Femur (tissue), 1 donor: ENCODE measurements at regions not wholly inside any gene's neighbourhood (a gene's known extent, or its start where the extent isn't known, plus 50 kb on each side); places are given as distances from the start of the nearest gene placed in this dataset.

Experiments used
- DNase-seq: peaks from one replicate; pipeline ENCODE4 v3.0.0-alpha.2; 2017

DNA sequence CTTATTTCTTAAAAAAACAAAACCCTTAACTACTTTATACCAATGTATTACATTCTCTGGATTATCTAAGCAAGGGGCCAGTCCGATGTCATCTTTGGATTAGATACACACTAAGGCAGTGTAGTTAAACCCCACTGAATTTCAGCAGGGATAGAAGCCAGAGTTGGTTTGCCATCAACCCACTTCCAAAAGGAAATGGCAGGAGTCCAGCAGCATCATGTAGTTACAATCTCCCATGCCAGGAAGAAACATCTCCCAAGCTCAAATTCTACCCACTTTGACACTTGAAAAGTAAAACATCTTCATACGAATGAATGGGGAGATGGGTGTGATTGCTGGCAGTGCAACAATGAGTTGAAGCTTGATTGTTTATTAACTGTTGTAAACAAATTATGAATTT, 203.5 kb upstream of the PLXNC1 start:
- no peak for DNase-seq

DNA sequence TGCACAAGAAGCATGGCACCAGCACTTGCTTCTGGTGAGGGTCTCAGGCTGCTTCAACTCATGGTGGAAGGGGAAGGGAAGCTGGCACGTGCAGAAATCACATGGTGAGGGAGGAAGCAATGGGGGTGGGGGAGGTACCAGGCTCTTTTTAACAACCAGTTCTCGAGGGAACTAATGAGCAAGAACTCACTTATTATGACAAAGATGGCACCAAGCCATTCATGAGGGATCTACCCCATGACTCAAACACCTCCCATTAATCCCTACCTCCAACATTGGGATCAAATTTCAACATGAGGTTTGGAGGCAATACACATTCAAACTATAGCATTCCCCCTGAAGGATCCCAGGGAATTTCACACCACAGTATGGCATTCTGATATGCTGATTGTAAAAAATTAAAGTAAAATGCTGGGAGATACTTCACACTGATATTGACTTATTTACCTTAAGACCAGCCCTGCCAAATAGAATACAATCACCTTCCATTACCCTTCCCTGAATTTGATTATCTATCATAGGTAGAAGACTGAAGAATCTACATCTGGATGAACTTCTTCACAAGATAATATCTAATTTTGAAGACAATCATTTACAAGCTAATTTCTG, 201.7 kb upstream of the PLXNC1 start:
- no peak for DNase-seq

DNA sequence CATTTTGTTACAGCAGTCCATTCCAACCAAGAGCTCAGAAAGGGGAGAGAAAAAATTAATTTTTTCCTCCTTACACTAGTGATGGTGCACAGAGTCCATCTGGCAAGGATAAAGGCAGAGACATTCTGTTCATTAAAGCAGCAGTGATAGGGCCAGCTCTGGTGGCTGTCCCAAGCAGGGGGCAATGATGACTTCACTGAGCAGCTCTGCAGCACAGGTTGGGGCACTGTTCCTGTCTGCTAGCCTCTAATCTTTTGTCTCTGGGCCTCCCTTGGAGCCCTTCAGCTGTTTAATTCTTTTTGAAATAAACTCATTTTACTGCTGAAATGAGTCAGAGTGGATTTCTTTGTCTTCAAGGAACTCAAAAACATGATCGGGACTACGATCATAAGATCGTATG, 200.9 kb upstream of the PLXNC1 start:
- no peak for DNase-seq

DNA sequence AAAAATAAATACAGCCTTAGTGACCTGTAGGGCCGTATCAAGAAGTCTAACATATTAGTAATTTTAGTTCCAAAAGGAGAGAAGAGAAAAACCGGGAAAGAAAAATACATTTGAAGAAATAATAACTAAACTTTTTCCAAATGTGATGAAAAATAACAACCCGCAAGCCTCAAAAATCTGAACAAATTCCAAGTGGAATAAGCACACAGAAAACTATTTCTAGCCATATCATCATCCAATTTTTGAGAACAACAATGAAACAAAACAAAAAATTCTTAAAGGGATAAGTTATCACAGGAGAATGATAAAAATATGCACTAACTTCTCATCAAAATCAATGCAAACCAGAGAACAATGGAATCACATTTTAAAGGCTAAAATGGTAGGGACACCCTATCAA, 198.1 kb upstream of the PLXNC1 start:
- DNase-seq = no peak

DNA sequence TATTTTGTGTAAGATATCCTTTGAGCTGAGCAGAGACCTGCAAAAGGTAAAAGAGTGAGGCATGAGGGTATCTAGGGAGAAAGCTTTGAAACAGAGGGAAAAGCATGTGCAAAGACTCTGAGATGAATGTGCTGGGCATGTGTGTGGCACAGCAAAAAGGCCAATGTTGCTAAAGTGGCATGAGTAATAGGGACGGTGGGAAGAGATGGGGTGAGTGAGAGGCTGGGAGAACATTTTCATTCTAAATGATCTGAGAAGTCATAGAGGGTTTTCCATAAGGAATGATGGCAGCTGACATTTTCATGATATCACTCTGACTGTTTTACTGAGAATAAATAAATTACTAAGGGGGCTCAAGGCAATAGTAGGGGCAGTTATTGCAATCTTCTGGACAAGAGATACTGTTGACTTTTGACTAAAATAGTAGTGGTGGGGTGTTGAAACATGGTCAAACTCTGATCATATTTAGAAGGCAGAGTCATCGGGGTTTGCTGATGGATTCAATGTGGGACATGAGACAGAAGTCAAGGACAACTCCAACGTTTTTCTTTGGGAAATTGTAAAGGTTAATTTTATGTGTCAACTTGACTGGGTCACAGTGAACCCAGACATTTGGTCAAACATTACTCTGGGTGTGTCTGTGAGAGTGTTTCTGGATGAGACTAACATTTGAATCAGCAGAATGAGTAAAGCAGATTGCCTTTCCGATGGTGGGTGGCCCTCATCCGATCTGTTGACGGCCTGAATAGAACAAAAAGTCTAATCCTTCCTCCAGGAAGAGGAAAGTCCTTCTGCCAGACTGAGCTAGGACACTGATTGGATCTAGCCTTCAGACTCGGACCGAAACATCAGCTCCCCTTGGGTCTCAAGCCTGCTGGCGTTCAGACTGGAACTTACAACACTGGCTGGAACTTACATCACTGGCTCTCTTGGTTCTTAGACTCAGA, 193.9 kb upstream of the PLXNC1 start:
- peak; percentile 43 for DNase-seq

DNA sequence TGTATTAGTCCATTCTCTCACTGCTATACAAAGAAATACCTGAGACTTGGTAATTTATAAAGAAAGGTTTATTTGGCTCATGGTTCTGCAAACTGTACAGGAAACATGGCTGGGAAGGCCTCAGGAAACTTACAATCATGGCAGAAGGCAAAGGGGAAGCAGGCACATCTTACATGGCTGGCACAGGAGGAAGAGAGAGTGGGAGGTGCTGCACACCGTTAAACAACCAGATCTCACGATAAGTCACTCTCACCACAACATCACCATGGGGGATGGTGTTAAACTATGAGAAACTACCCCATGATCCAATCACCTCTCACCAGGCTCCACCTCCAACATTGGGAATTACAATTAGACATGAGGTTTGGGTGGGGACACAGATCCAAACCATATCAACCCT, 191.8 kb upstream of the PLXNC1 start:
- no peak for DNase-seq

DNA sequence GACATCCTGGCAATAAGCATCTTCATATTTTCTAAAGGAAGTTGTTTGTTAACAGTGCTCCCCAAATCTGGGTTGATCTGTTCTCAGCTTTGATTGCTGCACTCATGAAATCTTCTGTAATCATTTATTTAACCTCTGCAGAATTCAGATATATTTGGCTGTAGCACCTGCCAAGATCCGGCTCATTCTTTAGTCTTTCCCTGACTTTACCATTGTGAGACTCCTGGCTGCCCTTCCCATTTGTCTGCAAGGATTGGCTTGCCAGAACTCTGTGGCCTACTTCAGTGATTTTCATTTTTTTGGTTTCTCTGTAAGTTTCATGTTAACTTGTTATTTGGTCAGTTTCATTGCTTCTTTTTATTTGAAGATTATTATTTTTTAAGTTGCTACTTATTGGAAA, 191.2 kb upstream of the PLXNC1 start:
- DNase-seq = peak; percentile 40

DNA sequence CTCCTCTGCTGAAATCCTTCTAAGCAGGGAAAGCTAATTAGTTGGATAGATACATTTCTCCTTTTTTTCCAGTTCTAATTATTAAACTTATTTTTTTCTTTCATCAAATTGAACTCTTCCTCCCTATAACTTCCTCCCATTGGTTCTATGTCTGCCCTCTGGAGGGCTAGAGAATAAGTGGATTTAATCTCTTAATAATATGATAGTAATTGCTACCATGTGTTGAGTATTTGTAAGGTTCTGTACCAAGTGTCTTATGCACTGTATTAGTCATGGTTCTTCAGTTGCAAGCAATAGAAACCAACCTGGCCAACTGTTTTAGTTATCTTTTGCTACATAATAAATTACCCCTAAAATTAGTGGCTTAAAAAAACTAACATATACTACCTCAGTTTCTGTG, 190.5 kb upstream of the PLXNC1 start:
- DNase-seq = no peak

DNA sequence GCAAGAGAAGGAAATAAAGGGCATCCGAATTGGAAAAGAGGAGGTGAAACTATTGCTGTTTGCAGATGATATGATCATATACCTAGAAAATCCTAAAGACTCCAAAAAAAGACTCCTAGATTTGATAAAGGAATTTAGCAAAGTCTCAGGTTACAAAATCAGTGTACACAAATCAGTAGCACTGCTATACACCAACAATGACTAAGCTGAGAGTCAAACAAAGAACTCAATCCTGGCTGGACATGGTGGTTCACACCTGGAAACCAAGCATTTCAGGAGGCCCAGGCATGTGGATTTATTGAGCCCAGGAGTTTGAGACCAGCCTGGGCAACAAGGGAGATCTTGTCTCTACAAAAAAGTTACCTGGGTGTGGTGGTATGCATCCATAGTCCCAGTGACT, 188.7 kb upstream of the PLXNC1 start:
- DNase-seq = no peak

DNA sequence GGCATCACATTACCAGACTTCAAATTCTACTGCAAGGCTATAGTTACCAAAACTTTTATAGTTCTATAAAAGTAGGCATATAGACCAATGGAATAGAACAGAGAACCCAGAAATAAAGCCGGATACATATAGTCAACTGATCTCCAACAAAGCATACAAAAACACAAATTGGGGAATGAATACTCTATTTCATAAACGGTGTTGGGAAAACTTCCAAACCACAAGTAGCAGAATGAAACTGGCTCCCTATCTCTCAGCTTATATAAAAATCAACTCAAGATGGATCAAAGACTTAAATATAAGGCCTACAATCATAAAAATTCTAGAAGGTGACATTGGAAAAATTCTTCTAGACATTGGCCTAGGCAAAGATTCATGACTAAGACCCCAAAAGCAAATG, 187.9 kb upstream of the PLXNC1 start:
- DNase-seq = no peak

DNA sequence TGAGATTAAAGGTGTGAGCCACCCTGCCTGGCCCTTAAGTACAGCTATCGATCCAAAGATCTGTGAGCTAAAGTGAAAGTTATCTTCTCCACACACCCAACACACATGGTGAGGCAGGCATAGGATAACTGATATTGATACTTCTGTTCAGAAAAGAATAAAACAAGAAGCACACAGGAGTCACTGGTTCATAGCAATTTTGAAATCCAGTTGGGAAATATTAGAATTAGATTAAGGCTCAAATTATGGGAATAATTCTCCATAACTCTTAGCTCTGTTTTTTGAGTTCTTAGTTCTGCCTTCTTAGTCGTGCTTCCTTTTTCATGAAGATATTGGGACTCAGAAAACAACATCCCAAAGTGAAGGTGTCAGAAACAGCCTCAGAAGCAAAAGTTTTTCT, 186.0 kb upstream of the PLXNC1 start:
- DNase-seq = no peak

DNA sequence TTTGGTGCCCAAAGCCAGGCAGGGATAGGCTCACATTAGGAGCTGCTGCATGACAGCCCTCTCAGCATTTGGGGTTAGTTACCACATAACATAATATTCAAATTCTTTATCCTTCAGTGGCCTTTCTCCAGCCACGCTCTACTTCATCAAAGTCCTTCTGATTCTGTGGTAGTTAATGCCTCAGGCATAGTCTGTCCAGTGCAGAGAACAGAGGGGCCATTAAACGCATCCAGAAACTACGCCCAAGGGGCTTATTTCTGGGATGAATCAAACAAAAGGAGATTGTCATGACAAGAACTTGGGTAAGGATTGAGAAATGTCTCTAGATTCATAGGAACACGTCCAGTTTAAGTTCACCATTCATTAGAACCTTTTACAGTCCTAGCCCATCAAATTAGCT, 183.4 kb upstream of the PLXNC1 start:
- DNase-seq = no peak

DNA sequence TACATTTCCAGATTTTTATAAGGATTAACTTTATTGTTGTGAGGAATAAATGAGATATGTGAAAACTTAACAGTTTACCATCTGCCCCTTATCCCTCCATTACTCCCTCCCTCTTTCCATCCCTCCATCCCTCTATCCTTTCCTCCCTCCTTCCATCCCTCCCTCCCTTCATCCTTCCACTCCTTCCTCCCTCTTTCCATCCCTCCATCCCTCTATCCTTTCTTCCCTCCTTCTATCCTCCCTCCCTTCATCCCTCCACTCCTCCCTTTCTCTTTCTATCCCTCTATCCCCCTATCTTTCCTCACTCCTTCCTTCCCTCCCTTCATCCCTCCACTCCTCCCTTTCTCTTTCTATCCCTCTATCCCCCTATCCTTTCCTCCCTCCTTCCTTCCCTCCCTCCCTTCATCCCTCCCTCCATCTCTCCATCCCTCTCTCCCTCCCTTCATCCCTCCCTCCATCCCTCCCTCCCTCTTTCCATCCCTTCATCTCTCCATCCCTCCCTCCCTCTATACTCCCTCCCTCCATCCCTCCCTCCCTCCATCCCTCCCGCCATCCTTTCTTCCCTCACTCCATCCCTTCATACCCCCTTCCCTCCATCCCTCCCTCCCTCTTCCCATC, 181.8 kb upstream of the PLXNC1 start:
- no peak for DNase-seq

DNA sequence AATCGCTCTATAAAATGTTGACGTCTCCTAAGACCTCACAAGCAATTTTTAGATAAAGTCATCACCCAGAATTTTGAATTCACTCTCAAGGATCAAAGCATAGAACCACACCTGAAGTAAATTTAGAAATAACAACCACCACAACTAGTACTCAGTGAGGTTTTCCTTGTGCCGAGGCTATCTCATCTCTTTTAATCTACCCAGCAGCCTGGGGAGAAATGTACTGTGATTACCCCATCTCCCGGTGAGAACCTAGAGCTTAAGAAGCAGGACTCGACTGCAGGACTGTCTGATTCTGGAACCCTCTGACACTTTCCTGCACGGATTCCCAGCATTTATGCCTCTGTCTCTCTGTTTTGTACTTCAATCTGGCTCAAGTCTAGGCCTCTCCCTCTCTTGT, 180.9 kb upstream of the PLXNC1 start:
- DNase-seq = no peak

DNA sequence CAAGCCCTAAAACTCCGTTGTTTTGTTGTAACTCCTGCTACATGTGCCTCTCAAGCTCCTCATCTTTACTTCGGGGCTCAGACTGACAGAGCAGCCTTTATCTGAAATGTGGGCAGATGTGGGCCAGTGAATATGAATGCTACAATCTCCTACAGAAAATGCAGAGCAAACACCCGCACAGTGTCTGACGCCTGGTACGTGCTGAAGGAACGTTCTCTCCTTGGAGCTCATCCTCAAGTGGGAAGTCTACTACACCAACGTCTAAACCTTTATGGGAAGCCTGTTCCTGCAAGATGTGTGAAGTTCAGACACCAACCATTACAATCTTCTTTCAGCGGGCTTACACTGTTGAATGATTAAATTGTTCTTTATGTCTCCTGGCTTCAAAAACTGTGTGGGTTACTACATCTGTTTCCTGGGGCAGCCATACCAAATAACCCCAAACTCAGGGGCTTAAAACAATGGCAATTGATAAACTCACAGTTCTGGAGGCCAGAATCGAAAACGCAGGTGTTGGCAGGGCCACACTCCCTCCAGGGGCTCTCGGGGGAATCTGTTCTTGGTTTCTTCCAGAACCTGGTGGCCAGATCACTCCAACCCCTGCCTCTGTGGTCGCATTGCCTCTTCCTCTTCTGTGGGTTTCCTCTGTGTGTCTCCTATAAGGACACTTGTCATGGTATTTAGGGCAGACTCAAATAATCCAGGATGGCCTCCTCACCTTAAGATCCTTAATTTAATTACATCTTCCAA, 179.7 kb upstream of the PLXNC1 start:
- no peak for DNase-seq

DNA sequence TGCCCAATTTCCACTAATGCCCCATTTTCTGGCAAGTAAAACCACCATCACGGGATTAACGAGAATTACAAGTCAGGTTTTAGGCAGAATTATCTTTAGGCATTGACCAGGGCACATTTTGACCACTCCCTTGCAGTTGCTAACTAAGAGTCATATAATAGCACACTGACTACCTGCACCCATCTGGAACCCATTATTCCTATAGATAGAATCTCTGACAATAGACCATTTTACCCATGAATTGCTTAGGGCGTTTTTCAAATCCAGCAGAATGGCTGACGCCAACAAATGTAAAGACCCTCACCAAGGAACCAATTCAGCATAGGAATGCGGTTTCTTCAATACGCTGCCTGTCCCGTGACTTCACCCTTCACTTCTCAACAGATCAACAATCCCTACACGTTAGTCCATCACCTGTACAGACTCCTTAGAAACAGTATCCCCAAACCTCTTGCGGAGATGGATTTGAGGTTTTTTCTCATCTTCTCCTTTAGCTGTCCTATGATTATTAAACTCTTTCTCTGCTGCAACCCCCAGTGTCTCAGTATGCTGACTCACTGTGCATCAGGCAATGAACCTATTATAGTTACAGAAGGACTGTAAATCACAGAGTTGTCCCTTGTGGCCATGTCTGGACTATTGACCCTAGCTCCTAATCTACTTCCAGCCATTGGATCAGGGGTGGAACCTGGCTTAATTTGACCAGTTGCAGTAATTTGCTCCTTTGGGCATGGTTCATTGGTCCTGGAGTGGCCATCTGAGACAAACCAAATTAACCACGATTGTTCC, 177.3 kb upstream of the PLXNC1 start:
- no peak for DNase-seq

DNA sequence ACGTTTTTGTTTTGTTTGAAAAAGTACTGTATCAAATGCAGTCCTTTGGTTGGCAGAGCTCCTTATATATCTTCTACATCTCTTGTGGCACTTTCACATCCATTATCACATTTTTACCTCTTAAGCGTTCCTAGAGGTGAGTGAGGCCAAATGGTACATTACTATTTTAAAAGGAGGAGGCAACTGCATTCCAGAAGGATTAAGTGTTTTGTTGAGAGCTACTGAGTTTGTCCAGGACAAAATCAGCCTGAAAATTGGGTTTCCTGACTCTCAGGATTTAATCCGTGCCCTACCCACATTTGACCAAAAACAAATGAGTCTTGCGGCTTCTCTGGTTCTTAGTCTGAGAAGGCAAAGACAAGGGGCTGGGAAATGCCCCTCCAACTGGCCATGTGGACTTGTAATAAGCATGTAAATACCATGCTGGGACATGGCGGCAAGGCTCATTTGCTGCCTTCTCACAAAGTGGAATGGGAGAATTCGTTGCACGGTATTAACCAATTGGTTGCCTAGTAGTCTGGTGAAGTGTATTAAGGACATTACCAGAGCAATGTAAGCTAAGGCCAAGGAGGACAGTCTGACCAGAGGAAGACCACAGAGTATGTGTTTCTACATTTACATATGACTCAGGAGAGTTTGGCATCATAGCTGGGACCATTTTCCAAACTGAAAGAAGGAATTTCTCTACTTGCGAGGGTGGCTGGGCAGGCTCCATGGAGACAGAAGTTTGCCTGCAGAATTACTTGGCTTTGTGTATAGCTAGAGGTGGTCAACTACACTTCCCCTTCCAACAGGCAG, 175.8 kb upstream of the PLXNC1 start:
- no peak for DNase-seq

DNA sequence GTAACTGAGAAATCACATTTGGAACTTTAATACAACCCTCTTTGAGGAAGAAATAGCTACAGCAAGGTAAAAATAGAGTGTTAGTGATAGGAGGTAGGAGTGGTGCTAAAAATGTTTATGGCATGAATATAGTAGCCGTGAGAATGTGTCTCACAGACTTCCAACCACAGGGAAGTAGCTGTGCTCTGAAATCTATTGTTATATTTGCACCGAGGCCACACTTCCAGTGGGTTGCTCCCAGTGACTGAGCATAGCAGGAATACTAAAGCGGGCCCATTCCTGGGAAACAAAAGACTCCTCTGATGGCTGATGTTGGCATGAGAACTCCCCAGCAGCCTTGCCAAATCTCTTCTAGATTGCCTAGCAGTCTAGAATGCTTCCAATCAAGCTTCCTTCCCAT, 174.1 kb upstream of the PLXNC1 start:
- no peak for DNase-seq

DNA sequence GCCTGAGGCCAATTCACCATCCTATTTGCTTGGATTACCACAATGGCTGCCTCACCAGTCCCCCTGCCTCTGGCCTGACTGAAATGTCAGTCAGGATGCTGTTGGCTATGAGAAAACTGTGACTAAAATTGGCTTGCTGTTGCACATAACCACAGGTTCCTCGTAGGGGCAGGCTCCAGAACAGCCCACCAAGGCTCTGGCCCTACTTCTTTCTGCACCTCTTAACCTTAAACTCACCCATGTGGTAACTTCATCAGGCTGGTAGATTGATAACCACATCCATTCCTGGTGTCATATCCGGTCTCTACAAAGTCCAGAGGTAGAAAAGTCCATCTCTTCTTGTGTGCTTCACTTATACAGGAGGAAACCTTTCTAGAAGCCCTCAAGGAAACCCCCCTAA, 172.4 kb upstream of the PLXNC1 start:
- no peak for DNase-seq

DNA sequence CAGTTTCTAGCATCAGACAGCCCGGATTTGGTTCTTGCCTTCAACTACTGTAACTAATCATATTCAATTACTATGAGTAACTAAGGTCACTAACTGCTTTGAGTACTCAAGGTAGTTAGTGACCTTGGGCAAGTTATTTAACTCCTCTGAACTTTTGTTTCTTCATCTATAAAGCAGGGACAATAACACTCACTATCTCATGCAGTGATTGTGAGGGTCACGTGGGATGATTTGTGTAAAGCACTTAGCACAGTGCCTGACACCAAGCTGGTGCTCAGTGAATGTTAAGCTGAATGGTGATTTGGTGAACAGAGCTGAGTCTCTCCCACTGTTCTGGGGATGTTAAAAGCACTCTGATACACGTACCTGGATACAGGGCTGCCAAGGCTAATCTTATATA, 171.3 kb upstream of the PLXNC1 start:
- DNase-seq = no peak

DNA sequence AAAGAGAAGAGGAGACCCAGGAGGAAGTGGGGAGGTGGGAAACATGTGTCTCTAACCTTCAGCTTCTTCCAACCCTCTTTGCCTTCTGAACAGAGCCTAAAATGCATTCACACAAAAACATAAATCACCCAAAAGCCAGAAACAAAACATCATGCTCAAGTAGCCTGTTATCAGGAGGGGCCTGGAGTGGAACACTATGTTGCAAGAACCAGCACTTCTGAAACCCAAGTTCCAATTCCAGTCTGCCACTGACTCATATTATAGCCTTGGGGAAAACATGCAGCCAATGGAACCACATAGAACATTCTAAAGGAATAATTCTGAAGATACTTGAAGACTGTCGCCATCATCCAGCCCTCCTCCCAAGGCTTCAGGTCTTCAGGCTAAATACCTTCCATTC, 169.8 kb upstream of the PLXNC1 start:
- no peak for DNase-seq

DNA sequence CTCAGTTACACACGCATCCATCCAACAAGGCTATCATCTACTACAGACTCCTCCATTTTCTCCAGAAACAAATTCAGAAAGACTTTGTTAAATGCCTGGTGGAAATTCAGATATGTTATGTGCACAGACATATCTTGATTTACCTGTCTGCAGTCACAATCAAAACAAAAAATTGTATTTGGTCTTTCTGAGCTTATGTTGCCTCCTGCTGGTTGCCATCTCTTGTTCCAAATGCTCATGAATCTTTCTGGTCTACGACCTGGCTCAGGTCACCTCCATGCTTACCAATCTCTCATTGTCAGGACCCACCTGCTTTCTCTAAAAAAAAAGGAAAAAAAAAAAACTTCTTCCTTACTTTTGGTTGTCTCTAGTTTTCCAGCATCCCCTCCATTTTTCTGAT, 169.2 kb upstream of the PLXNC1 start:
- no peak for DNase-seq
